Stimulated activated CD8-positive, alpha-beta memory T cell treated with anti-CD3 and anti-CD28 coated beads, Interleukin-15, amount 100 ng/mL, for 24 hours (primary cell): ENCODE measurements at regions not wholly inside any gene's neighbourhood (a gene's known extent, or its start where the extent isn't known, plus 50 kb on each side); places are given as distances from the start of the nearest gene placed in this dataset.
"Not testable (repeated sequence)": the region's sequence is repeated elsewhere in the genome, so short reads cannot be mapped to it uniquely, and the experiment has no call there.

Experiments
- DNase-seq: peaks from one replicate; pipeline ENCODE4 v3.0.0-alpha.2; 2020; ENCODE audit warnings: low read depth

DNA sequence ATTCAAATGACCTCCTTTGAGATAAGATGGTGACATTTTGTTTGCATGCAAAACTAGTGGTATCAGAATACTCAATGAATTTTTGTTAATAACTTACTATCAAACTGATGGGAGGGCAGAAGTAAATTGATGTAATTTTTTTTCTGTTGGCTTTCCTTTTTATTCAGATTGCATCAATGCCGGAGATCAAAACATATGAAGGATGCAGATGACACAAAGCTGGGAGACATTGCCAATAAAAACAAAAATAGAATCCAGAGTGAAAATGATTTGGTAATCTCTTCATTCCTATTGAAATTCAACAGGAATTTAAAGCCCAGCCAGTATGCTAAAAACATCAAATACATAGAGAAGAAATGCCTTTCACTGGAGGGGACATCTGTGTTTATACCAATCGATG, 1655.3 kb upstream of the C9orf72 start:
- no peak for DNase-seq

DNA sequence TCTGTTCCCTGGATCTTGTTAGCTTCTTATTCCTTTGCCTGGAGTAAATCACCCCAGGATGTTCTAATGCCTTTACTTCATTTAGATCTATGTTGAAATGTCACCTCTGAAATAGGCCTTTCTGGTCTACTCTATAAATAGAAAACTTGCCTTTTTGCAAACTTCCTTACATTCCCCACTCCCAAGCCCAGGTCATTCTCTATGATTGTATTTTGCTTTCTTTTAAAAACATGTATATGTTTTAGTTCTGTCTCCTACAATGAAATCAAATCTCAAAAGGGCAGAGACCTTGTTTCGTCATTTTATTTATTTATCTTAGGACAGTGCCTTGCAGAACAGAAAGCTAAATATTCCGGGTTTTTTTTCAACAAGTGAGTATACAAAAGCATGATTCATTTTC, 1657.7 kb upstream of the C9orf72 start:
- DNase-seq: no peak

DNA sequence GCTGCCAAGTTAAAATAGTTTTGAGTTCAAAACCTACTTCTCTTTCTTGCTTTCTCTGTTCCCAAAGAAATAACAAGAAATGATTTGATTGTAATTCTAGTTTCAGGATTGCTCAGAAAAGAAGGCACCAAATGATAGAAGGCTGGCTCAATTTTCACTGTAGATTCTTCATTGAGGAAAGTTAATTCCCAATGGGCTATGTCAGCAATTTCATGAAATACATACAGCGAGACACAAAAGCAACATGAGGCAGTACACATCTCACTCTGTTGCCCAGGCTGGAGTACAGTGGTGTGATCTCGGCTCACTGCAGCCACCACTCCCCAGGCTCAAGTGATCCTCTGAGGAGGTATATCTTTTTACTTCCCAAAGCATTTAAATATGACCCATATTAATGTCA, 1659.9 kb upstream of the C9orf72 start:
- no peak for DNase-seq

DNA sequence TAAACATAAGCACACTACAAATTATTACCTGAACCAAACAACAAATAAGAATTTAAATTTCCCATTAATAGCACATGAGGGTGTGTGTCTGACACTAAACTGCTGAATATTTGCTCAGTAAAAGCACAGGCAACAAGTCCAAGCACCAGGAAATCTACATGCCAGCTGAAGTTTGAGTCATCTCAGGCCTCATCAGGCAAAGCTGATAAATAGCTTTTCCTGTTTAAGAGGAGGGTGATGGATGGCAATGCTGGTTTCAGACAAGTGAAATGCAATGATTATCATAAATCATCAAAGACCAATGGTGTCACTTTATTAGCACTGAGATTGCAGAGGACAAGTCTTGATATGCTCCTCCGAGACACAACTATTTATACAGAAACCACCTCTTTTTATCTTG, 1668.0 kb upstream of the C9orf72 start:
- no peak for DNase-seq

DNA sequence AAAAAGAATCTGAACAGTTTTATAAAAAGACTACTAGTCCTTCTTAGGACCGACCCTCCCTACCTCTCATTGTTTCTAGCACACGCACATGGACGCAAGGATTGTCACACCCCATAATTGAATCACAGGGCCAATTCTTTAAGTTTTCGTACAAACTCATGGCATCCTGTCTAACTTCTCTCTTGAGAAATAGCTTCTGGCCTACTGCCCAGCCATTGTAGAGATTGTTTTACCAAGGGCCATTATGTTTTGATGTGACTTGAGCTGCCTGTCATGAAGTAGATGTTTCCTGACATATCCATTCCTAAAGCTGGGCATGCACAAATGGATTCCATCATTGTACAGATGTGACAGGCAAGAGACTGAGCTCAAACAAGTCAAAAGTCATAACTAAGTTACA, 1672.1 kb upstream of the C9orf72 start:
- no peak for DNase-seq

DNA sequence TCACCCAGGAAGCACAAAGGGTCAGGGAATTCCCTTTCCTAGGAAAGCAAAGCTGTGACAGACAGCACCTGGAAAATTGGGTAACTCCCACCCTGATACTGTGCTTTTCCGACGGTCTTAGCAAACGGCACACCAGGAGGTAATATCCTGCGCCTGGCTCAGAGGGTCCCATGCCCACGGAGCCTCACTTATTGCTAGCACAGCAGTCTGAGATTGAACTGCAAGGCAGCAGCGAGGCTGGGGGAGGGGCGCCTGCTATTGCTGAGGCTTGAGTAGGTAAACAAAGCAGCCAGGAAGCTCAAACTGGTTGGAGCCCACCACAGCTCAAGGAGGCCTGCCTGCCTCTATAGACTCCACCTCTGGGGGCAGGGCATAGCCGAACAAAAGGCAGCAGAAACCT, 1697.1 kb upstream of the C9orf72 start:
- DNase-seq: not testable (repeated sequence)

DNA sequence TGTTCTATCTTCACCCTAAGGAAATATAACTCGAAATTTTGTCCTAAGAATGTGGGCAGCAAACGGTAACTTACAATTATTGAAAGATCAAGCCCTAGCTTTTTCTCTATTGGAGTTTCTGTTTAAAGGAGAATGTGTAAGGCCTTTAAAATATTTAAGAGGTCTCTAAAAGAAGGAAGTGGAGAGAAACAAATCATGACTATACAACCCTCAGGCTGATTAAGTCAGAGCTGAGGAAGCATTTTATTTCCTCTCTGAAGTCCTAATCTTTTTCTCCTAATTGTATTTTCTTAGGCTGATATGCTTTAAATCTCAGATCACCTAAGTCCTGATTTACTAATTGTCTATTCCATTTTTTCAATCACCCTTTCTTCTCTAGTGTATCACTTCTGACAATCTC, 1708.8 kb upstream of the C9orf72 start:
- DNase-seq: no peak

DNA sequence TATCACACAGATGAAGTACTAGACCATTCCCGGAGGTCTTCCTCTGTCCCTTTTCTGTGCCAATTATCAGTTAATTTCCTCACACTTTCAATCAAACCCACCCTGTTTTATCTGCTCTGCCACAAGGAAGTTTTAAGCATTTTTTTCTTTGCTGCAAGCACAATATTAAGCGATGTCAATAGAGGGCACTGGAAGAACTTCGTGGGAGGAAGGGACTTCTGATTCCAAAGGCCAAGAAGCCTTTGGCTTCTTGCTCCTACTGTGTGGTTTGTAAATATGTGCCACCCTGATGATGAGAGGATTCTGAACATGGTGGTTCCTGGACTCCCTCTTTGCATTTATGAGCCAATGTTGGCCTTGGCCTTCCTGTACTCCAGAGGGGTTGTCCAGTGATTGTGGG, 1712.5 kb upstream of the C9orf72 start:
- DNase-seq: no peak

DNA sequence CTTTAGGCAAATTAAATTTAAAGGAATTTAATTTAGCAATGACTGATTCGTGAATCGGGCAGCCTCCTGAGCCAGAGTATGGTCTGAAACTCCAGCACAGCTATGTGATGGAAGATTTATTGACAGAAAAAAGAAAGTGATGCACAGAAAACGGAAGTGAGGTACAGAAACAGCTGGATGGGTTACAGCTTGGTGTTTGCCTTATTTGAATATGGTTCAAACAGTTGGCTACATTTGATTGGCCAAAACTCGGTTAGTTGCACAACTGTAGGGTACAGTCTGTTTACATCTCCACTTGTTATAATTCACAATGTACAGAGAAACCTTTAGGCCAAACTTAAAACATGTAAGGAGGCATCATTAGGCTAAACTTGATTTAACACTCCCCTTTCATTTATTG, 1716.1 kb upstream of the C9orf72 start:
- no peak for DNase-seq

DNA sequence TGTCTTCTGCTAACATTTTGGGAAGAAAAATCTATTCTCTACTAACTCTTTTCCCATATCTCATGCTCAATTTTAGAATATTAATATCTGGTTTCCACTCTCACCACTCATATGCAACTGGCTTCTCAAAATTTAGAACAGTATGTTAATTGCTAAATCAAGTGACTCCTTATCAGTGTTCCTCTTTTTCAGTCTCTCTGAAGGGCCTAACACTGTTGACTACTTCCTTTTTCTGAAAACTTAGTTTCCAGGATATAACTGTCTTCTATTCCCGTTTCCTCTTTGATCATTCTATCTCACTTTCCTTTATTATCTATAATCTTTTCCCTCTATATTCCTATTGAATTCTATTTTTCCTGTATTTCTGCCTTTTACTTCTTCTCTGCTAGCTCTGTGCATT, 1717.2 kb upstream of the C9orf72 start:
- DNase-seq: no peak

DNA sequence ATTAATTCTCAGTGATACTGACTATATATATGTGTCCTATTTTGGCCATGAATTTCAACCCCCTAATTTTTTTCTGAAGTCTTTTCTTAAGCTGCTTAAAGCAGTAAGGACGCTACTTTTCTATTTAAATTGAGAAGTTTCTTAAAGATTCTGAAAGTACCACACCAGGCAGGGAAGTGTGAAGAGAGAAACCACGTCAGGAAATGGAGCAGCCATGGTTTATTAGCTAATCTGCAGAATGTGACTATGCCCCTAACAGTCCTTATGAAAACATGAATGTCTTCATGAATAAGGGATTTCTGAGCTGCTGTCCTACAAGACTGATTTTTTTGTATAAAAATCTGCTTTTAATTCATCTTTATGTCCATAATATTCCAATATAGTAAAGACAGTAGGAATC, 1724.3 kb upstream of the C9orf72 start:
- no peak for DNase-seq

DNA sequence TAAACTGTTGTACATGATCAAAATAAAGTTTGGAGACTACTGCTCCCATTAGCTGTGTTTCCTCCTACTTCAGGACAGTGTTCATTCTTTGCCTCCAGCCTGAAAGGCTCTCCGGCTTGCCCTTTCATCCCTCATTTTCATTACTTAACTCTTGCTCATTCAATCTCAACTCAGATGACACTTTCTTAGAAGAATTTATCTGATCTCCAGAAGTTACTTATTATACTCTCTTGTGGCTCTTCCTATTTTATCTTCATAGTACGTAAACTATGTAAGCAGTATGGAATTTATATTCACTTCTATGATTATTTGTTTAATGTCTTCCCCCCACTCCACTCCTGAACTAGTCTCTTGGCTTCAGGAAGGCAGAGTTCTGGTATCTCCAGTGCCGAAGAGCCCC, 1737.9 kb upstream of the C9orf72 start:
- no peak for DNase-seq

DNA sequence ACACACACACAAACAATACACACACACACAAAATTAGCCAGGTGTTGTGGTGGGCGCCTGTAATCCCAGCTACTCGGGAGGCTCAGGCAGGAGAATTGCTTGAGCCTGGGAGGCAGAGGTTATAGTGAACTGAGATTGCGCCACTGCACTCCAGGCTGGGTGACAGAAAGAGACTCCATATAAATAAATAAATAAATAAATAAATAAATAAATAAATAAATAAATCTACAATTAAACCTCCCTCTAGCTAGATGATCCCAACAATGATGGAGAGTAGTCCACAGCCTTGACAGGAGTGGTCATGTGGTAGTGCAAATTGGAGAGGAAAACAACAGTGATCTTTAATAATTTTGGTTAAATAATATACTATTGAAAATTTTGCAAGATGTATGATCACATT, 1739.0 kb upstream of the C9orf72 start:
- DNase-seq: no peak

DNA sequence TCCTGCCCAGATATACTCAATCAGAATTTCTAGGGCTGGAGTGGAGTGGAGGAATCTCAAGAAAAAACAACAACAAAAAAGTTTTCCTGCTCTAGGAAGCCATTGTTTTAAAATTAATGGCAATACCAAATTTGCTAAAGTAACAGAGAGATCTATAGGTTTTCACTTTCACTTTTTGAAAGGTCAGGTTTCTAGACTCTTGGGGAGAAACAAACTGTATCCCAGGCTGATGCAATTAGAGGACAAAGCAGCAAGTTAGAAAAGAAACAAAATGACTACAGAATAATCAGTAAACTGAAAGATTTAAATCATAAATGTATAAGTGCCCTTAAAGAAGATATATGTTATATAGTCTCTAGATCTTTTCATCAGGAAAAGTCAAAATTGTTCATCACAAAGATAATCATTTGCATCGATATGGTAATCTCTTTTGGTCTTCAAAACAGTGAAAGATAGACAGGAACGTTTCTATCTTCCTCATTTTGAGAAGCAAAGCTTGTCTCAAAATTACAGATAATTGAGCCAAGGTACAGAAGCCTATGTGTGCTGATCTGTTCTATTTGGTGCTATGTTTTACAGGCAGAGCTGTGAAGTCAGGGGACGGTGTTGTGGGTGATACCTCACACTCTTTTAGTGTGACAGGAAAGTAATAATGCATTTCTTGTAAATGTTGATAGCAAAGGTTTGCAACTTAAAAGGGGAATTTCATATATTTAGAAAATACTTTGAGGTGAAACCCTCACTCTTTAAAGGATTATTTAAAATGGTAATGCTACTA, 1746.6 kb upstream of the C9orf72 start:
- no peak for DNase-seq

DNA sequence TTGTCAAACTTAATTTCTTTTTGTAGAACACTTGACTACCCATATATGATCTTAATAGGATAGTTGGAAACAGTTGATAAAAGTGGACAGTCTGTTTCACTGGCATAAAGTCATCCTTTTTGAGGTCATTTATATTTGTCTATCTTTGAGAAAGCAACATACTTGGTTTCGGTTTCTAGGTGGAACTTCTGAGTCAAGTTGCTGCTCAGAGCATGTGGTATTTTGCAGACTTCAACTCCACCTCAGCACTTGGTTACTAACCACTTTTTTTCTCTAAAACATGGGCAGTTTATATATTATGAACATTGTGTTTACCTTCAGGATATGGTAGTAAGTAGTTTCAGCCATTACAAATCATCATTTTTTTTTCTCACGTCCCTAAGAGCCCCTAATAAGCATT, 1749.0 kb upstream of the C9orf72 start:
- DNase-seq: no peak

DNA sequence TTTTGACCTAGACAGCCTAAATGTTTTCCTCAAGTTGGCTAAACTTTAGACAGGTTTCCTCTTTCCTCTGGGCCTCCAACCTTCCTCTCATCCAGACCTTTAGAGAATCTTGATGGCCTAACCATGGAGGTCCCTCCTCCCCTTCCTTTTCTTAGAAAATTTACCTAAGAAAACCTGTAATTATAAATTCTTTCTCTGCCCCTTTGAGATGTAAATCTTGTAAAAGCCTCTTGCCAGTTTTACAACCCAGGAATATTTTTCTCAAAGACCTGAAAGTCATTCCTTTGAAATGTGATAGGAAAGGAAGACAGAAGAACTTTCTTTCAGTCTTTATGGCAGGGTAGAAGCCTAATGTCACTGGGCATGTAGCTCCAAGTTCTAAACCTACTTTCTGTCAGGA, 1752.6 kb upstream of the C9orf72 start:
- no peak for DNase-seq

DNA sequence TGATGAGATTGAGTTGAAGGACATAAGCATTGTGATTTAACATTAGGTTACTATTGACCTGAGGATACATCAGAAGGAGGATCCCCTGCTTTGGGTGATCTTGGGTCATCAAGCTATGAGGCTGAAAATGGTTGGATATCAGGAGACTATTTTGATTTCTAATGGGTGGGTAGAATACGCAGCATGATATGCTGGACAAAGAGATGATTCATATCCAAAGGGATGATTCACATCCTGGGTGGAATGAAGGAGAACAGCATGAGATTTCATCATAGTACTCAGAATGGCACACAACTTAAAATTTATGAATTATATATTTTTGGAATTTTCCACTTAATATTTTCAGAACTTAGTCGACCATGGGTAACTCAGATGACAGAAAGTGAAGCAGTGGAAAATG, 1759.5 kb upstream of the C9orf72 start:
- DNase-seq: no peak

DNA sequence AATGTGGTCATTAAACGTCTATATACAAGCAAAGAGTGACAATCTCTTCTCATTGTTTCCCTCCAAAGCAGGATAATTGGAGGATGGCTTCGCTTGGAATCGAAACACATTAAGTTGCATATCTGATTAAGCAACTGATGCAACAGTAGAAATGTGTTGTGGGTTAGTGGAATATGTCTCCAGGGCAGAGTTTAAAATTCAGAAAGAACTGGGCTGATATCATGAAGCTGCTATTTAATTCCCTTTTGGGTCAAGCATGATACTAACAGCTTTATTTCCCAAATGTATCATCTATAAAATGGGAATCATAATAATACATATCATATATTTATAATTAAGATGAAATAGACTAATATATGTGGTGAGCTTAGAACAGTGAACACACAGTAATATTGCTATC, 1763.0 kb upstream of the C9orf72 start:
- no peak for DNase-seq

DNA sequence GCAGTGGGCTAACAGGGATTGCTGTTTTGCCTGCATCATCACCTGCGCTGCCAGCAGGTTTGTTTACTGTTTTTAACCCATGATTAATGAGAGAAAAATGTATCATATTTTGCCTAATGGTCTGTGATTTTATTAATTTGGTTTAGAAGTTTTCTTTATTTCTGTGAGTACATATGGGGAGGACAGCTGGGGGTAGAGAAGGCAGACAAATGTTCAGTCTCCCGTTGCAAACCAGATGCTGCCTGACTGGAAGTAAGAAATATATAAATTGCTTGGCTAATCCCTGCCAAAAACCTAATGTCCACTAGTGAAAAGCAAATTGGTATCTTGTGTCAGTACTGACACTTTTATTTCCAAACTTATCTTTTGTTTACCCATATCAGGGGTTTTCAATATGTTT, 1766.1 kb upstream of the C9orf72 start:
- no peak for DNase-seq

DNA sequence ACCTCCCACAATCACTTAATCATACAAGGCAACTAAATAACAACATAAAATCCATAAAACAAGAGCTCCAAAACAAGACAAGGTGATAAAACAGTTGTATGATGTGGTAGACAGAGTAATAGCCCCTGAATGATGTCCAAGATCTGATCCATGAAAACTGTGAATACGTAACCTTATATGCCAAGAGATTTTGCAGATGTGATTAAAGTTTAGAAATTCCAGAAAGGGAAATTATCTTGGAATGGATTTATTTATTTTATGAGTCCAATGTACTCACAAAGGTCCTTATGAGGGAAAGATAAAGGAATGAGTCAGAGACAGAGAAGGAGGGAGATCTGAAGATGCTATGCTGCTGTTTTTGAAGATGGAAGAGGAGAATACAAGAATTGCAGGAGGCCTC, 1775.7 kb upstream of the C9orf72 start:
- DNase-seq: no peak

DNA sequence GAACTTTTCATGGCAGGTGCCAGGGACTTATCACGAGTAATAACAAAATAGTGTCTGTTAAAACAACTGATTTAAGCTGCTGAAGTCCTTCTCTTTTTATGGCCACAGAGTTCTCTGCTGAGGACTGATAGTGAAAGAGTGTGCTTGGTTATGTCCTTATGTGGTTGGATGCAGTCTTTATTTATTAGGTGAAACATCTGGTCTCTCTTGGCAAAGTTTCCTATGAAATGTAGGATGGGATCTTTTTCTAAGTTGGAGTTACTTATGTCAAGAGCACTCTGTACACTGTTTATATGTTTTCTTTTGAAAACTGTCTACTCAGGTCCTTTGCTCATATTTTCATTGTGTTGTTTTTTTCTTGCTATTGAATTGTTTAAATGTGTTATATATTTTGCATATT, 1816.1 kb upstream of the C9orf72 start:
- DNase-seq: no peak

DNA sequence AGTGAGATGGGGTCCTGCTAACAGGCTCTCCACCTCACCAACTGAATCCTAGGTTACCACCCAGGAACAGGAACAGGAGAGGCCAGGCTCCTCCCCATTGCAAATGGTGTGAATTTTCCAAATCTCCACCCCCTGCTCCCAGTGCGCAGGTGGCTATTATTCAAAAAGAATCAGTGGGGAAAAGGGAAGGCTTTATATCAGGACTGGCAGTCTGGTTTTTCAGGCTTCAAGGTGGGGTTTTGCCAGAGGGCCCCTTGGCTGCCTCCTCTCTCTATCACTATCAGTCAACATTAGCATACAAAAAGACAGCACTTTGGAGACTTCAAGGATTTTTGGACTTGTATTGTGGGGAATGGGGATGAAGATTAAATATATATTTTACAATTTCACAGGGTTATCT, 1817.6 kb upstream of the C9orf72 start:
- DNase-seq: no peak

DNA sequence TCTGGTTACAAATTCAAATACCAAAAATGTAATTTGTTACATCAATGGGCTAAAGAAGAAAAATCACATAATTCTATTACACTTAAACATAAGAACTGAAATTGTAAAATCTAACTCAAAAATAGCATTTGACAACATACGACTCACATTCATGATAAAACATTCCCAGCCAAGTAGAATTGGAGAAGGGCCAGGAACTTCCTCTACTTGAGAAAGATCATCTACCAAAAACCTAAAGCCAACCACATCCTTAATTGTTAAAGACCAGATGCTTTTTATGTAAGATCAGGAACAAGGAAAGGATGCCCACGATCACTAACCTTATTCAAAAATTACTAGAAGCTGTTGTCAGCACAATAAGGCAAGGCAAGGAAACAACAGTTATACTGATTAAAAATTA, 1819.8 kb upstream of the C9orf72 start:
- DNase-seq: no peak

DNA sequence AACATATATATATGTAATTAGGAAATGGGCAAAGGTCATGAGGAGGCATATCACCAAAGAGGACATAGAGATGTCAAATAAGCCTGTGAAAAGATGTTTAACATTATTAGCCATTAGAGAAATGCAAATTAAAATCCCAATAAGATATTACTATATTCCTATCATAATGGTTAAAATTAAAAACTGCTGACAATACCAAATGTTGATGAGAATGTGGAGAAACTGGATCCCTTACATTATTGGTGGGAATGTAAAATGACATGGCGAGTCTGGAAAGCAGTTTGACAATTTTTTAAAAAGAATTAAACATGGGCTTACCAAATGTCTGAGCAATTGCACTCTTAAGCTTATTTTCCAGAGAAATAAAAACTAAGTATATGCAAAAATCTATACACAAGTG, 1821.6 kb upstream of the C9orf72 start:
- DNase-seq: no peak

DNA sequence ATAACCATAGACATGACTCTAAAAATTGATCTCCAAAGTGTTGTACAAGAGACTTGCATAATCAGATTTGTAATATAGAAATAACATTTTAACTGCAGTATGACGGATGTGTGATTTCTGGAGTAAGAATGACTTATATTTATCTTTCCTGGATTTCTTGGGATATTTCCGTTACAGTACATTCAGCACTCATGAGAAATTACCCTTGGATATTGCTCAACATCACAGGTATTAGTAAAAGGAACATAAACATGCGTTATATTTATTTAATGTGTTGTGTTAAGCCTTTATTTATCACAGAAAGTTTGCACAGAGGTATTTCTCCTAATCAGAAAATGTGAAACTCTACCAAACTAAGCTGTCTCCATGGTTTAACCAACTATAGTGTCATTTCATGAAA, 1823.9 kb upstream of the C9orf72 start:
- no peak for DNase-seq
